ENCODE measurements at regions not wholly inside any gene's neighbourhood (a gene's known extent, or its start where the extent isn't known, plus 50 kb on each side); places are given as distances from the start of the nearest gene placed in this dataset.
A peak's percentile ranks its signal among the peaks of the same experiment; 100 is the strongest.
"Not testable (repeated sequence)": the region's sequence is repeated elsewhere in the genome, so short reads cannot be mapped to it uniquely, and the experiment has no call there.

DNA sequence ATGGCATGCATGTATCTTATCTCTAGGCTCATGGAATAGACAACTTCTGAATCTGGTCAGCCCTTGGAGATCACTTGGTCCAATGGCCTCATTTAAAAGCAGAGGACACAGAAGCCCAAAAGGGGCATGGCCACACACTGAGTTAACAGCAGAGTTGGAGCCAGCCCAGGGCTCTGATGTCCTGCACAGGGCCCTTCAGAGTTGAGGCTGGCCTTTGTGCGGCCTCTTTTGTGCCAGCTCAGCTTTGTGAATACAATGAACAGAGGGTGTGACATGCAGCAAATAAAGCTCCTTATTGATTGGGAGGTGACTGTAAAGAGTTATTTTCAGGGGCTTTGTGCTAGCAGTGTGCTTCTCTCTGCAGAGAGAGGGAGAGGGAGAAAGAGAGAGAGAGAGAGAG lies 150.1 kb upstream of the STK32A start:
- DNase-seq (ENCODE audit: low spot score) = no peak

DNA sequence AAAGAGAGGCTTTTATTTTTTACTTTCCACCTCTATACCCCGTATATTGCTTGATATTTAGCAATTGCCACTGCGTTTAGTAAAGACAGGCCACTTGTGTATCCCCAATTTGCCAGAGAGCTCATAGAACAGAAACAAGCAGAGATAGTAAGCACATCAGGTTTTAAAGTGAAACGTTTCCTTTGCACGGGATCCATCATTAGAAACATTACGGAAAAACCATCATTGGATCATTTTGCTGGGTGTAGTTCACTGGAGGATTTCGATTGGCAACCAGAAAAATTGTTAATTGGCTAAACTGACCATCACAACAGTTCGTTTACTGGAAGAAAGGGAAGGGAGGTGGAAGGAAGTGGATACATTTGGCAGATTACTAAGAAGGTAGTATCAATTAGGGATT lies 149.4 kb upstream of the STK32A start:
- no peak for DNase-seq (ENCODE audit: low spot score)

DNA sequence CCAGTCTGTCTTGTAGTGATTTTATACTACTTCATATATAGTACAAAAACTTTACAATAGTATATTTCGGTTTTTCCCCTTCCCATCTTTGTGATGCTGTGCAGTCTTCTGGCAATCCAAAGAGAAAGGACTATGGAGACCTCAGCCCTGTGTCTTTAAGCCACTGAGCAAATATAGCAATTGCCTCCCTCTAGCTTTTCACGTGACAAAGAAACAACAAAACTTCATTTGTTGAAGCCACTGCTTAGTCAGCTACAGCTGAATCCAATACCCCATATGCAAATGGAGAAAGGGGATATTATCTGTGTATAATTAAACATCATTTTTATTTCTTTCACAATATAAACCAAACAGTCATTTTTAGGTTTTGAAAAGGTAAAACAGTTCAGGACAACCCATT lies 142.8 kb upstream of the STK32A start:
- no peak for DNase-seq (ENCODE audit: low spot score)

DNA sequence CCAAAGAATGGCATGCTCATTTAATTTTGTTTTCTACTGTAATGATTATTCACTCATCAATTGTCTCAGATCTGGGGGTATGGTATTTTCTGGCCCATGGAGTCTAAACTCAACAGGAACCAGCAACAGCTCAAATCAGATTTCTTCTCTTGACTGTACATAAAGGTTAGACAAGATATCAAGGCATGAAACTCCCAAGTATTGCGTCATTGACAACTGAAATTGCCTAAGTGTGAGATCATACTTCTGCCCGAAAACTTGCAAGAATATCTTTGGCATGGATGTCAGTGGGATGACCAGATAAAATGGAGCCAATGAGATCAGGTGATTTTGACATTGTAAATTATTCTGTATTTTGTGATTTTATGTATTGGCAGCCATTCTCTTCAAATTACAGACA lies 141.7 kb upstream of the STK32A start:
- no peak for DNase-seq (ENCODE audit: low spot score)

DNA sequence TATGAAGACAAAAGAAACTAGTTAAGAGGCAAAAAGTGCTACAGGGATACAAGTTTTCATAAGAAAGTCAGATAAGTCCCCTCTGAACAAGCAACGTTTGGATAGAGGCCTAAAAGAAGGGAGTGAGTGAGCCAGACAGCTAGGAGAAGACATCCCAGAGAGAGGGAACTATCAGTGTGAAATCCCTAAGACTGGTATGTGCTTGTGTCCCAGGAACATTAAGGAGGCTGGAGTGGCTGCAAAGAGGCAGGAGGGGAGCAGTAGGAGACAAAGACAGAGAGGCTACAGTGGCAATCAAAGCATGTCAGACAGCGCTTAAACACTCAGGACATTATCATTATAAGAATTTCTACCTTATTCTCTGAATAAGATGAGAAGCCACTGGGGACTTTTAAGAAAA lies 139.1 kb upstream of the STK32A start:
- no peak for DNase-seq (ENCODE audit: low spot score)

DNA sequence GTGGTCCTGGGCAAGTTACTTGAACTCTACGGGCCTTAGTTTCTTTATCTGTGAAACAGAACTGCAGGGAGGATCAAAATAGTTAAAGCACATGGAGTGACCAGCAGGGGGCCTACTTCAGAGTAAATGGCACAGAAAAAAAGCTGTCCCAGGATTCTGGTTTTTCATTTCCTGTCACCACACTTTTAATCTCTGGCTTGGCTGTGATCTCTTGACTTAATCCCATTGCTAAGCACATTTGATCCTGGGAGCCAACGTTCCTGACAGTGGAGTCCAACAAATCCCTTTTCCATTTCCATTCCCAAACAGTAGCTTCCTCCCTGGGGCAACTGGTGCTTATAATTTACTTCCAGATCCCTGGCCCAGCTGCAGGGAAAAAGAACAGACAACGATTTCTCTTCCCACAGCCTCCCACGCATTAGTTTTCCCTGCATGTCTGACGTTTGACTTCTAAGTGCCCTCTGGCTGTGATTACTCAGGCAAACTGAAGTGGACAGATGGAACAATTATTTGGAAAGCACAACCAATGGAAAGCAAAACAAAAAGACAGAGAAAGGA lies 136.5 kb upstream of the STK32A start:
- peak; percentile 9 for DNase-seq (ENCODE audit: low spot score)

DNA sequence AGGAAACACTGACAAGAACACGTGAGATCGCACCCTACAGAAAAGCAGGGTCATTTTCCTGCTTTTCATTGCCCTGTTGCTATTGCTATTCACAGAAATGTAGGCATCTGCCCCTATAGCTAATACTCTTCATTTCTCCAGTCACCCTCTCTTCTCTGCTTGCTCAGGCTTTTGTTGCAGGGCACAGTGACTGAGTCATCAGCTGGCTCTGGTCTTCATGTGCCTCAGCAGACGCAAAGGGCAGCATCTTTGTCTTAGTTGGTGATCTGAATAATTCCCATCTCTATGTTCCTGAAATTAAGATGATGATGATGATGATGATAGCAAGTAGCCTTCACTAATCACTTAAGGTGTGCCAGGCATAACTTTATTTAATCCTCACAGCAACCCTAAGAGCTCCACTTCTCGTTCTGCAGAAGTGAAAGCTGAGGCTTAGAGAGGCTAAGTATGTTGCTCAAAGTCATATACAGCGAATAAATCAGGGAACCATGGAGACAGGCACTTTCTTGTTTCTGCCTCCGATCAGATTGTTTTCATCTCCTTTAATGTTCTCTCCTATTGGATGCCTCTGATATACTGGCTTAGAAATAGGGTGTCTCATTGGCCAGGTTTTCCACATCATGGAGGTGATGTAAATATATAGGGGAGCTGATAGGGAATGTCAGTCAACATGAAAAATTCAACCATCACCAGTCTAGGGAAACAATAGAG lies 133.0 kb upstream of the STK32A start:
- DNase-seq (ENCODE audit: low spot score) = no peak

DNA sequence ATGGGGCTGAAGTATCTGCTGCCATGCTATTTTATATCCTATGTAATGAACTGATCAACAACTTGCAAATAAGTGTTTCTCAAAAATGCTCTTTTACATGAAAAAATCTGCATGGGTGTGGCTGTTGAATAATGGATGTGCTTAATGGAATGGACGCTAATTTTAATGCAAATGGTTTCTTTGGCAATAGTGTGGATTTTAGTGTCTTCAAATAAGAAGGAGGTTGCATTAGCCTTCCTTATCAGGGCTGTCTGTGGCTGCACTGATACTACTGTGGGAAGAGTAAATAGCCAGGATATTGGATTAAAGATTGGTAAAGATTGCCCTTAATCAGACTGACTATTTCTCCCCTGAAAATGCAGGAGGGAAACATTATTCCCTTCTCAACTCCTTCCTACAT lies 121.9 kb upstream of the STK32A start:
- no peak for DNase-seq (ENCODE audit: low spot score)

DNA sequence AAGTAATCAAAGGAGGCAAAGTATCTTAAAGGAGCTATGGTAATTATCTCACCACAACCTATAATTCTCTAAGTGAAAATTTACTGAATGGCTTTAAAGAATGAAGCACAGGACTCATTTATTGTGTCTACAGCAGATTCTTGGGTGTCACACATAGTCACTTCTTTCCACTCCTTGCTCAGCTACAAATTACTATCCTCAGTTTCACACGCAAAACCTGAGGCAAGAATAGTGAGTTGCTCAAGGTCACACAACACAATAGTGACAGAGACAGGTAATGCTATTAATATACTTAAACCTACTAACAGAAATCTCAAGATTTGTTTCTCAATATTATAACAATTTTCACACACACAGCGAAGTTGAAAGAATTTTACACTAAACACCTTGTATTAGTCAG lies 120.9 kb upstream of the STK32A start:
- DNase-seq (ENCODE audit: low spot score) = no peak

DNA sequence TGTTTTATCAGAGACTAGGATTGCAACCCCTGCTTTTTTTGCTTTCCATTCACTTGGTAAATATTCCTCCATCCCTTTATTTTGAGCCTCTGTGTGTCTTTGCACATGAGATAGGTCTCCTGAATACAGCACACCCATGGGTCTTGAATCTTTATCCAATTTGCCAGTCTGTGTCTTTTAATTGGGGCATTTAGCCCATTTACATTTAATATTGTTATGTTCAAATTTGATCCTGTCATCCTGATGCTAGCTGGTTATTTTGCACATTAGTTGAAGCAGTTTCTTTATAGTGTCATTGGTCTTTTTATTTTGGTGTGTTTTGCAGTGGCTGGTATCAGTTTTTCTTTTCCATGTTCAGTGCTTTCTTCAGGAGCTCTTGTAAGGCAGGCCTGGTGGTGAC lies 95.1 kb upstream of the STK32A start:
- not testable (repeated sequence) for DNase-seq (ENCODE audit: low spot score)

DNA sequence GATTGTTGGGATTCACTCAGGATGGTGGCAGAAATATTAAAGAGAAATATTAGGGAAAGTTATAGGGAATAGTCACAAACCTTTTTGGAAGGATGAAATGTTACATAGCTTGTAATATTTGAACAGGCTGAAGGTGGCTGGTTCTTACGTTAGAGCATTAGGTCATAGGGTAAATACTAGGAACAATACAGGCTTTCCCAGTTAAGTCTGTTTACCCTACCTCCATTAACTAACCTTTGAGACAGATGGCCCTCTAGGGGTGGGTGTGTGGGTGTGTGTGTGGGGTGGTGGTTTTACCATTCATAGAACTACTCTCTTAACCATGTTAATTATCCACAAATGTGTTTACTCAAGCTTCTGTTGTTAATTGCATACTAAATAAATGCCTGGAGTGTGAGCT lies 94.3 kb upstream of the STK32A start:
- no peak for DNase-seq (ENCODE audit: low spot score)

DNA sequence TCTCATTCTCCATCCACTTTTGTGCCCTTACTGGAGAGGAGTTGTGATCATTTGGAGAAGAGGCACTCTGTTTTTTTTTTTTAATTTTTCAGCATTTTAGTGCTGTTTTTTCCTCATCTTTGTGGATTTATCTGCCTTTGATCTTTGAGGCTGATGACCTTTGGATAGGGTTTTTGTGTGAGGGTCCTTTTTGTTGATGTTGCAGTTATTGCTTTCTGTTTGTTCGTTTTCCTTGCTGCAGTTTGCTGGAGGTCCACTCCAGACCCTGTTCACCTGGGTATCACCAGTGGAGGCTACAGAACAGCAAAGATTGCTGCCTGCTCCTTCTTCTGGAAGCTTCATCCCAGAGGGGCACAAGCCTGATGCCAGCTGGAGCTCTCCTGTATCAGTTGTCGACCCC lies 93.2 kb upstream of the STK32A start:
- not testable (repeated sequence) for DNase-seq (ENCODE audit: low spot score)

DNA sequence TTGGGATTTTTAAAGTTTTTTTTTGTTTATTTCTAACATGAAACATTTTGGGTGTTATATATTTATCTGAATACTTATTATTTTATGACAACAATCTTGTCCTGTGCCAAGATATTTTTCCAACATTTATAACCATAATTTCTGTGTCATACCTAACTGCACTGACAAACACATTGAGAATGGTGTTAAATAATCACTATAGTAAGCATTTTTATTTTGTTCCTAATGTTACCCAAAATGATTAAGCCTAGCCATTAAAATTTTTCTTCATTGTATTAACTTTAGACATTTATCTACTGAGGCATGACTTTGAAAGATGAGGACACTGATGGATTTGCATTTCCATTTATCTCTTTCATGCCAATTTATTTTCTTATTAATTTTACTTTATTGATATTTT lies 91.6 kb upstream of the STK32A start:
- no peak for DNase-seq (ENCODE audit: low spot score)

DNA sequence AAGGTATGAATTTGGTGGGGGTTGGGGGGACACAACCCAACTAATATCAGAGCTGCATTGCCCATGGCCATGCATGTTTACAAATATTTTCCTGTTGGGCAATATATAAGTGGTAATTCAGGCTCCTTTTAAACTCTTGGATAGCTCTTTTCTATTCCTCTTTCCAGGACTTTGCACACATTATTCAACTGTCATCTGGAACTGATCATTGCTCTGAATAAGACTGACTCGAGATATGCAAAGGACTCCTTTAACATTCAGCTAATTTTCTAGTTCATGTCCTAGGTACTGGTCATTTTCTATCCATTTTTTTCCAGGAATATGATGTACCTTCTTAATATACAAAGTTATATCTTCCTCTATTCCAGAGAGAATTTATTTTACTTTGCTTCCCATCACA lies 89.5 kb upstream of the STK32A start:
- no peak for DNase-seq (ENCODE audit: low spot score)

DNA sequence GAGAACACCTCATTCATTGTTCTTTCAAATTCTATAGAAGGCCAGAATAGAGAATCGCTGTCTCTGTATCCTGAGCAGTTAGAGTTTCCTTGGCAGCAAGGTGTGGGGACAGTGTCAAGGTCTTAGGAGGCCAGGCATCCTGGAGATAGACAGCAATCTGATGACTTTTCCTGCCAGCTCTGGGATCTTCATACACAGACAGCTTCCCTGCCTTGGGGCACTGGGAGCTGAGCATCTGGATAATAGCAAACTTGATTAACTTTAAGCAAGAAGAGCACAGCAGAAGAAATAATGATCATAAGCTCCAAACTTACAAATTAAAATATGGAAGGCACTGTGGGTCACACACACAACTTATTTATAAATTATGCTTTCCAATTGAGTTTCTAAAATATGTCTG lies 86.1 kb upstream of the STK32A start:
- no peak for DNase-seq (ENCODE audit: low spot score)

DNA sequence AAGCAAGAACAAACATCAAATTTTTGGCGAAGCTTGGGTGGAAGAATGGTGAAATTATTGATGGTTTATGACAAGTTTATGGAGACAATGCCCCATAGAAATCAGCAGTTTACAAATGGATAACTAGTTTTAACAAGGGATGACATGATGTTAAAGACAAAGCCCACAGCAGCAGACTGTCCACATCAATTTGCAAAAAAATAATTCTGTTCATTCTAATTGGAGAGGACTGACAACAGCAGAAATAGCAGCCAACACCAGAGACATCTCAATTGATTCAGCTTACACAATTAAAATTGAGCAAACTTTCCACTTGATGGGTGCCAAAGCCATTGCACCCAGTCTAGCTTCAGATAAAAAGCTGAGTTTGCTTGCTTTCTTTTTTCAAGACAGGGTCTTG lies 82.7 kb upstream of the STK32A start:
- DNase-seq (ENCODE audit: low spot score) = no peak

DNA sequence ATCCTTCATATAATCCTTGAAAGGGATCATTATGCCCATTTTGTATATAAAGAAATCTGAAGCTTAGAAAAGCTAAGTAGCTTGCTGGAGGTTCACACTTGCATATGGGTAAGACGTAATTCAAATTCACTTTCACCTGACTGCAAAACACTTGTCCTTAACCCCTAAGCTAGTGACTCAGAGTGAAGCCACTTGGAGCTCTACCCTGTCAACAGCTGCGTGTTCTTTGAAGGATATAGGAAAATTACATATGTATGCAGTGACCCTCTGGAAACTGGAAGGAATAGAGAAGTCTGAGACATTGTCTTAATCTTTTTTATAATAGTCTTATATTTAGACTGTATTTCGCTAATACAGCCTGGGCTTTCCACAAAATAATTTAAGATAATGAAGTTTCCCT lies 80.0 kb upstream of the STK32A start:
- DNase-seq (ENCODE audit: low spot score) = no peak

DNA sequence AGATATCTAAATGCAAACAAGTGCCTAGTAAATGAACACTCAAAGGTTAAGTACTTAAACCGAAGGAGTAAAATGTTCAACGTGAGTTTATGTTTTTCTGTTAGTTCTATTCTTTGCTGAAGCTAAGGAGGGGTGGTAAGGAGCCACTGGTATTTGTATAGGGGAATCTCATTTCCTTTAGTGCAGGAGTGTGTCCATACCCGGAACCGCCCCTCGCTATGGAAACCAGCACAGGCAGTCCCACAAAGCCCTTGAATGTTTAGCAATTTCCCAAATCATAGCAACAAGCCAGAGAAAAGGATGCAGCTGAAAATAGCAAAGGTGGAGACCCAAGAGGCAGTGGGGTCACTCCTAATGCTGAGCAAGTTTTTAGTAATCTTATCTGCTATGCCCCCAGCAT lies 78.8 kb upstream of the STK32A start:
- no peak for DNase-seq (ENCODE audit: low spot score)

DNA sequence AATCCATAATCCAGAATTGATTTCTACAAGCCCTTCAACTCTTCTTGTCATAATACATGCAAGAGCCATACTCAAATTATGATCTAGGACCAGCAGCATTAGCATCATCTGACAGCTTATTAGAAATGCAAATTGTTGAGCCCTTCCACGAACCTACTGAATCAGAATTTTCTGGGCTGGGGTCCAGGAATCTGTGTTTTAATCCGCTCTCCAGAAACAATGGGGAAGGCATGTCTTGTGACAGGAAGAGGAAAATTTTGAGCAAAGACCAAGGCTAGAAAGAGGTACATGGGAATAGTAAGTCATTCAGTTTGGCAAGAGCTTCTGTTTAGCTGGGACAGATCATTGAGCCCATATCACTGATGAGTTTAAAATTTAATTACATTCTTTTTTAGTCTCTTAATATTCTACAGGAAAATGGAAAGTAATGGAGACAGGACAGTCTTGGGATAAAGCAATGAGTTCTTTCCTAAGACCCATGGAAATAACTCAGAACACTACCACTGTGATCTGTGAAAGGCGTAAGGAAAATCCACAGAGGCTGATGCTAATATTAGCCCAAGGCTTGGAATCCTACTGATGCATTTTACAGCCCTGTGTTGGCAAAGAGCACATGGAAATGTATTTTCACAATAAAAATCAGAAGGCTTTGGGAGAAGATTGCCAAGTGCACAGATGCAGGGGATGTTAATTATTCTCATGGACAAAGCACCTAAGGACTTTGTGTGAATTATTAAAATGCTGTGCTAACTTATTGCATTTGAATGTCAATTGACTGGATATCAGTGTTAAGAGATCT lies 73.7 kb upstream of the STK32A start:
- no peak for DNase-seq (ENCODE audit: low spot score)

DNA sequence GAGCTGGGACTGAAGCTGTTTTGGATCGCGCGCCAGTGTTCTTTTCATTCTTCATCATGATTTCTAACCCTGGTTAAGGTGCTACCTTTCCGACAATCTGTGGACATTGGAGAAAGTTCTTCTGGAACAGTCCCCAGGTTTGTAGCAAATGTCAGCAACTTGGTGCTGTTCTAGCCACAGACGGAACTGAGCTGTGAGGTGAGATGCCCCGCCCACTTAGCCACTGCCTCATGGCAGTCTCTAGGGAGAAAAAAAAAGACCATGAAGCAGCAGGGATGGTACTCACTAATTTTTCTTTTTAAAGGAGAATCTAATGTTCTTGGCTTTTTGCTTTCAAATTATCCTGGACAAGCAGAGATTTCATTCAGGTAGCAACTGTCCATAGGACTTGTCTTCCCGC lies 72.1 kb upstream of the STK32A start:
- no peak for DNase-seq (ENCODE audit: low spot score)

DNA sequence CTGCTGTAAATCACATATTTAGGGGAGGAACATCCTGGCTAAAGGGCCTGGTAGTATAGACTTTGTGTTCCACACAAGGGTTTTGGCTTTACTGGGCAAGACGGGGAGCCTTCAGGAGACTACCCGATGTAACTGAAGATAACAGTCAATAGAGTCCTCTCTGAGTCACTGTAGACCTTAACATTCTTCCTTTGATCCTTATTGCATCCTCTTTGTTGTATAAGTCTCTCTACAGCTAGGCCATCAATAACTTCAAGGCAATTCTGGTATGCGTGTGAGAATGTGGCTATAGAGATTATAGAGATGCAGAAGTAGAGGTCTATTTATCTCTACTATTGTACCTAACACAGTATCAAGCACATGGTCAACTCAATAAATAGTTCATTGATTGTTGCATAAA lies 67.3 kb upstream of the STK32A start:
- DNase-seq (ENCODE audit: low spot score) = no peak

DNA sequence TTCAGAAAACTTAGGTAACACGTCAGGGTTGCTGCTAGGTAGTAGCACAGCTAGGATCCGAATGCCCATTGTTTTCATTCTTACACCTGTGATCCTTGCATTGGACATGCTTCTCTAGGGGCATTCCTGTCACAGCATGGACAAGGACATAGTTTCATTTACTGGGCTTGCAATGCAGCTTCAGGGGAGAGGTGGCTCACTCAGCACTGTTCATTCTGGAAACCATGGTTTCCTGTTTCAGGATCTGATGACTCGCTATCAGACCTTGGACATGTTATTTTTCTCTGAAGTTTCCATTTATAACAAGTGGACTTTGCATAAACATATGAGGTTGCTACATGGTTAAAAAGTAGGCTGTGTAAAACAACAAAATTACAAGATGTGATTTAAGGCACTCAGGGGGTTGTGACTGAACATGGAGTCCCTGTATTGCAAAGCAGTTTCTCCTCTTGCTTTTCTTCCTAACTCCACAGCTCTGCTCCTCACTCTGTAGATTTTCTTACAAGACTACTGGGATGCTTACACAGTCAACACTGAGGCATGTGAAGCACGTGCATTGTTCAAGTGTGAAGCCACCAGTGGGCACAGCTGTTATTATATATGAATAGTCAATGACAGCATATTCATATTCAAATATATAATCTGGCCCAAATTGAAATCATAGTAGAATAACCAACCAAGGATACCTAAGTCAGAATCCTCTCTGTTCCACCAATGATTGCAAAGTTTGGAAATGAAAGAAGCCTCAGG lies 66.1 kb upstream of the STK32A start:
- no peak for DNase-seq (ENCODE audit: low spot score)

DNA sequence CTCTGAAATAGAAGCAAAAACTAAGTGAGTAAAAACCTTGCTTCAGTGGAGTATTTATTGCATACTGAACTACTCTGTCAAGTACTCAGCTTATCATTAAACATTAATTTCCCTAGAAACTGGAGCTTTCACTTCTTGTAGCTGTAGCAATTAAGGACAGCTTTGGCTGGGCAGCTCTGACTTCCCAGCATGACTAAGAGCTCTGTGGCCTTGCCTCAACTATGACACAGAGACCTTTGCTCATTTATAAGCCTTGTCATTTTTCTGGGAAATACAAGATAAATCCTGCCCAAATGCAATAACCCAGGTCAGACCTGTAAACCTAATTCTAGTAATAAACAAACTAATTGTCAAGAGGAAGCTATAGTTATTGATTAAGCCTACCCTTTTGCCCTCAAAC lies 65.4 kb upstream of the STK32A start:
- no peak for DNase-seq (ENCODE audit: low spot score)

Measured in GM03348 (cell line).